ENCODE measurements at regions not wholly inside any gene's neighbourhood (a gene's known extent, or its start where the extent isn't known, plus 50 kb on each side); places are given as distances from the start of the nearest gene placed in this dataset.

DNA sequence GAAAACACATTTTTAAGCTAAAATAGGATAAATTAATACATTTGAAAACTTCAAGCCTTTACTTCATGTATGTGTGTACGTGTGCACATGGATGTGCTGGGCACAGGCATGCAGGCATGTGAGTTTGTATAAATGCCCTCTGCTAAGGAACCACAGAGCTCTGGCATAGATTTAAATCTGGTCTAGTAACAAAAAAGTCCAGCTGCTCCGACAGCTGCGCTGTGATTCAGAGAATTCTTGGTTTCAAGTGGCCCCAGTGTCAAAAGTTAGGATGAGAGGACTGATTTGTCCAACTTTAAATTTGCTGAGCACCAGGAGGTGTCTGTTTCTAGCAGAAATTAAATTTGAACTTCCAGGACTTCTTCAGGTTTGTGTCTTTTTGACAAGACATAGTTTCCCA lies 203.7 kb upstream of the TUT7 start:
- Histone ChIP-seq H3K9me2 (replicated peaks; ENCODE audit: insufficient read depth, low read length) (no peaks in the 10 kb centered on the region), H3K36me3 (ENCODE audit: low read length) (no peaks in the 10 kb centered on the region), H4K20me1 (ENCODE audit: low read depth, low read length) (no peaks in the 10 kb centered on the region), H3K79me2 (ENCODE audit: insufficient read depth, low read length) (no peaks in the 10 kb centered on the region), H3K9me3 (ENCODE audit: insufficient read depth, low read length) (no peaks in the 10 kb centered on the region), H2AFZ (ENCODE audit: low read depth, low read length, severe bottlenecking) (no peak overlapping the region), H3K27me3 (ENCODE audit: low read length) (no peaks in the 10 kb centered on the region), H3K27ac (ENCODE audit: low read depth, low read length) (no peak overlapping the region), H3K9ac (ENCODE audit: low read length) (no peak overlapping the region), H3F3A (ENCODE audit: insufficient read depth) (no peaks in the 10 kb centered on the region), H3K4me2 (ENCODE audit: low read depth, low read length, poor library complexity, severe bottlenecking) (no peak overlapping the region), H3K4me3 (ENCODE audit: insufficient read depth, low read length, poor library complexity, severe bottlenecking) (no peak overlapping the region)
- no peak for TF ChIP-seq CTCF (IDR thresholded peaks at IDR 0.05; ENCODE audit: insufficient read depth, low read length, poor library complexity, severe bottlenecking)
- no peak for TF ChIP-seq EZH2phosphoT487 (conservative IDR thresholded peaks at IDR 0.05; ENCODE audit: low read length)

DNA sequence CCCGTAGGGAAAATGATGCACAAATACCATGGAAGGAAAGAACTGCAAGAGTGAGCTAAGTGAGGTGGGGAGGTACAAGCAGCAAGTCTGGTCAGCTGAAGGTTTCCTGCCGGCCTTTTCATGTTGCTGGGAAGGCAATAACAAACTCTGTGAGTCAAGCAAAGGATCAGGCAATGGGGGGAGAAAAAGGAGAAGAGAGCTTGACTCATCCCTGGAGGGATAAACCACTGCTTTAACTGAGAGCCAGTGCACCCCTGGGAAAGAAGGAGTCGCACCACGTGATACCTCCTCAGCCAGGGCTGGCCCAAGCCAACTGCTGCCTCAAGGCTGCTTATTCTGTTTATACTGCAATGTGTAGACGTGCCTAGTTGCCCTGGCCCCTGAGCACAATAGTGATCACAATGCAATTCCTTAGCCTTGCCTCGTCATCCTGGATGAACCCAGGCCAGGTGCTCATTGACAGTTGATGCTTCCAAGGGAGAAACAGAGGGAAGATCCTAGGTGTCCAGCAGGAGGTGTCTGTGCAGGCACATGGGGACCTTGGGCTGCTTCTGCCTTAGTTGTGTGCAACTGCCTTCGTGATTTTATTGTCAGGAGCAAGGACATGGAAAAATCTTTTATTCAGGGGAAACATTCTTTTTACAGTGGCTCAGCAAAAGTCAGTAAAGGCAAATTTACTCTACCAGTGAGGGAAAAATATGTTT lies 203.0 kb upstream of the TUT7 start:
- Histone ChIP-seq H3K36me3 (ENCODE audit: low read length) (no peaks in the 10 kb centered on the region), H3K9ac (ENCODE audit: low read length) (no peak overlapping the region), H4K20me1 (ENCODE audit: low read depth, low read length) (no peaks in the 10 kb centered on the region), H3K27me3 (ENCODE audit: low read length) (no peaks in the 10 kb centered on the region), H3K9me2 (replicated peaks; ENCODE audit: insufficient read depth, low read length) (no peaks in the 10 kb centered on the region), H3K4me3 (ENCODE audit: insufficient read depth, low read length, poor library complexity, severe bottlenecking) (no peak overlapping the region), H3K4me2 (ENCODE audit: low read depth, low read length, poor library complexity, severe bottlenecking) (no peak overlapping the region), H3K79me2 (ENCODE audit: insufficient read depth, low read length) (no peaks in the 10 kb centered on the region), H2AFZ (ENCODE audit: low read depth, low read length, severe bottlenecking) (no peak overlapping the region), H3K9me3 (ENCODE audit: insufficient read depth, low read length) (no peaks in the 10 kb centered on the region), H3K27ac (ENCODE audit: low read depth, low read length) (no peak overlapping the region), H3F3A (ENCODE audit: insufficient read depth) (no peaks in the 10 kb centered on the region)
- no peak for TF ChIP-seq CTCF (IDR thresholded peaks at IDR 0.05; ENCODE audit: insufficient read depth, low read length, poor library complexity, severe bottlenecking)
- no peak for TF ChIP-seq EZH2phosphoT487 (conservative IDR thresholded peaks at IDR 0.05; ENCODE audit: low read length)

DNA sequence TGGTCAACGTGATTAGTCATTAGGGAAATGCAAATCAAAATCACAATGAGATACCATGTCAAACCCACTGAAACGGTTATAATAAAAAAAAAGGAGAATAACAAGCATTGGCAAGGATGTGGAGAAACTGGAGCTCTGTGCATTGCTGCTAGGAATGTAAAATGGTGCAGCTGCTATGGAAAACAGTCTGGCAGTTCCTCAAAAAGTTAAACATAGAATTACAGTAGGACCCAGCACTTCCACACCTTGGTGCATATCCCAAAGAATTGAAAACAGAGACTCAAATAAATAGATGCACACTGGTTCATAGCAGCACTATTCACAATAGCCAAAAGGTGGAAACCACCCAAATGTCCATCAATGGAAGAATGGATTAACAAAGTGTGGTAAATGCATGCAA lies 201.5 kb upstream of the TUT7 start:
- Histone ChIP-seq H3K9ac (ENCODE audit: low read length) (no peak overlapping the region), H3K27ac (ENCODE audit: low read depth, low read length) (no peak overlapping the region), H3K4me2 (ENCODE audit: low read depth, low read length, poor library complexity, severe bottlenecking) (no peak overlapping the region), H3F3A (ENCODE audit: insufficient read depth) (no peaks in the 10 kb centered on the region), H4K20me1 (ENCODE audit: low read depth, low read length) (no peaks in the 10 kb centered on the region), H3K9me2 (replicated peaks; ENCODE audit: insufficient read depth, low read length) (no peaks in the 10 kb centered on the region), H2AFZ (ENCODE audit: low read depth, low read length, severe bottlenecking) (no peak overlapping the region), H3K27me3 (ENCODE audit: low read length) (no peaks in the 10 kb centered on the region), H3K79me2 (ENCODE audit: insufficient read depth, low read length) (no peaks in the 10 kb centered on the region), H3K9me3 (ENCODE audit: insufficient read depth, low read length) (no peaks in the 10 kb centered on the region), H3K36me3 (ENCODE audit: low read length) (no peaks in the 10 kb centered on the region), H3K4me3 (ENCODE audit: insufficient read depth, low read length, poor library complexity, severe bottlenecking) (no peak overlapping the region)
- no peak for TF ChIP-seq EZH2phosphoT487 (conservative IDR thresholded peaks at IDR 0.05; ENCODE audit: low read length)

GRCh38 chr9:86550401-86550800 lies 196.2 kb upstream of the TUT7 start:
- no peak overlapping the region for H3K27ac ChIP-seq (ENCODE audit: low read depth, low read length)
- no peaks in the 10 kb centered on the region for H3K27me3 ChIP-seq (ENCODE audit: low read length)
- no peak overlapping the region for H2AFZ ChIP-seq (ENCODE audit: low read depth, low read length, severe bottlenecking)
- no peaks in the 10 kb centered on the region for H3F3A ChIP-seq (ENCODE audit: insufficient read depth)
- H4K20me1 ChIP-seq (ENCODE audit: low read depth, low read length), result no peaks in the 10 kb centered on the region
- H3K4me2 ChIP-seq (ENCODE audit: low read depth, low read length, poor library complexity, severe bottlenecking), result no peak overlapping the region
- no peak overlapping the region for H3K4me3 ChIP-seq (ENCODE audit: insufficient read depth, low read length, poor library complexity, severe bottlenecking)
- no peaks in the 10 kb centered on the region for H3K79me2 ChIP-seq (ENCODE audit: insufficient read depth, low read length)
- H3K9me3 ChIP-seq (ENCODE audit: insufficient read depth, low read length), result no peaks in the 10 kb centered on the region
- H3K9ac ChIP-seq (ENCODE audit: low read length), result no peak overlapping the region
- H3K9me2 ChIP-seq (replicated peaks; ENCODE audit: insufficient read depth, low read length), result no peaks in the 10 kb centered on the region
- no peak for TF ChIP-seq EZH2phosphoT487 (conservative IDR thresholded peaks at IDR 0.05; ENCODE audit: low read length)
- no peak for TF ChIP-seq CTCF (IDR thresholded peaks at IDR 0.05; ENCODE audit: insufficient read depth, low read length, poor library complexity, severe bottlenecking)
- H3K36me3 ChIP-seq (ENCODE audit: low read length), result no peaks in the 10 kb centered on the region
